ENCODE measurements at regions not wholly inside any gene's neighbourhood (a gene's known extent, or its start where the extent isn't known, plus 50 kb on each side); places are given as distances from the start of the nearest gene placed in this dataset.

- H3K9ac ChIP-seq, result no peak overlapping the region
- H3K4me3 ChIP-seq, result no peak overlapping the region
- H3K79me2 ChIP-seq (ENCODE audit: low read depth), result no peaks in the 10 kb centered on the region
- Mint-ChIP-seq H3K9me3 (peaks cover 9% of the 10 kb centered on the region), H3K36me3 (no peaks in the 10 kb centered on the region), H3K4me1 (no peaks in the 10 kb centered on the region), H3K4me3 (no peak overlapping the region), H3K27me3 (ENCODE audit: insufficient read depth, low read depth) (peaks cover 4% of the 10 kb centered on the region), H3K27ac (no peak overlapping the region)
- no peaks in the 10 kb centered on the region for H3K27me3 ChIP-seq
- no peak for DNase-seq (ENCODE audit: low spot score)
- H3K4me1 ChIP-seq, result no peaks in the 10 kb centered on the region
- H3F3A ChIP-seq (ENCODE audit: low read depth), result no peaks in the 10 kb centered on the region
- H3K9me3 ChIP-seq (ENCODE audit: low read depth), result peaks cover 9% of the 10 kb centered on the region
- H3K4me2 ChIP-seq, result no peak overlapping the region
- no peak overlapping the region for H2AFZ ChIP-seq (replicated peaks)
- H3K36me3 ChIP-seq, result no peaks in the 10 kb centered on the region
- TF ChIP-seq EZH2 (IDR thresholded peaks at IDR 0.05) (no peak), CTCF (IDR thresholded peaks at IDR 0.05) (no peak)
- H3K27ac ChIP-seq, result no peak overlapping the region
- no peaks in the 10 kb centered on the region for H4K20me1 ChIP-seq (ENCODE audit: low read depth)
These were observed 146.8 kb upstream of the IL1RAPL2 start for GRCh38 chrX:104419211-104419610.

- no peaks in the 10 kb centered on the region for H3K36me3 Mint-ChIP-seq
- DNase-seq (ENCODE audit: low spot score), result no peak
- Histone ChIP-seq H3K79me2 (ENCODE audit: low read depth) (no peaks in the 10 kb centered on the region), H3K27me3 (no peaks in the 10 kb centered on the region), H3K9me3 (ENCODE audit: low read depth) (peaks cover 9% of the 10 kb centered on the region), H3K4me1 (no peaks in the 10 kb centered on the region), H3K36me3 (no peaks in the 10 kb centered on the region), H2AFZ (replicated peaks) (no peak overlapping the region), H3K4me3 (no peak overlapping the region), H3F3A (ENCODE audit: low read depth) (no peaks in the 10 kb centered on the region), H3K9ac (no peak overlapping the region), H3K27ac (no peak overlapping the region), H3K4me2 (no peak overlapping the region), H4K20me1 (ENCODE audit: low read depth) (no peaks in the 10 kb centered on the region)
- no peak overlapping the region for H3K4me3 Mint-ChIP-seq
- no peak overlapping the region for H3K27ac Mint-ChIP-seq
- H3K4me1 Mint-ChIP-seq, result no peaks in the 10 kb centered on the region
- TF ChIP-seq EZH2phosphoT487 (IDR thresholded peaks at IDR 0.05), result no peak
- peaks cover 2% of the 10 kb centered on the region for H3K27me3 Mint-ChIP-seq (ENCODE audit: insufficient read depth, low read depth)
- peaks cover 11% of the 10 kb centered on the region for H3K9me3 Mint-ChIP-seq
These were observed 154.2 kb upstream of the IL1RAPL2 start for GRCh38 chrX:104411800-104412199.

- Histone ChIP-seq H3K79me2 (ENCODE audit: low read depth) (no peaks in the 10 kb centered on the region), H3K4me1 (no peaks in the 10 kb centered on the region), H3K4me3 (no peak overlapping the region), H3K9ac (no peak overlapping the region), H3K27me3 (no peaks in the 10 kb centered on the region), H3K9me3 (ENCODE audit: low read depth) (no peaks in the 10 kb centered on the region), H3K27ac (no peak overlapping the region), H2AFZ (replicated peaks) (no peak overlapping the region), H3F3A (ENCODE audit: low read depth) (no peaks in the 10 kb centered on the region), H4K20me1 (ENCODE audit: low read depth) (no peaks in the 10 kb centered on the region), H3K4me2 (no peak overlapping the region), H3K36me3 (no peaks in the 10 kb centered on the region)
- peaks cover 3% of the 10 kb centered on the region for H3K4me1 Mint-ChIP-seq
- H3K36me3 Mint-ChIP-seq, result no peaks in the 10 kb centered on the region
- no peak overlapping the region for H3K27ac Mint-ChIP-seq
- peaks cover 4% of the 10 kb centered on the region for H3K27me3 Mint-ChIP-seq (ENCODE audit: insufficient read depth, low read depth)
- H3K4me3 Mint-ChIP-seq, result no peak overlapping the region
- TF ChIP-seq EZH2phosphoT487 (IDR thresholded peaks at IDR 0.05) (no peak), EZH2 (IDR thresholded peaks at IDR 0.05) (no peak), CTCF (IDR thresholded peaks at IDR 0.05) (no peak)
- no peak for DNase-seq (ENCODE audit: low spot score)
- H3K9me3 Mint-ChIP-seq, result no peaks in the 10 kb centered on the region
These were observed 145.7 kb upstream of the ESX1 start for GRCh38 chrX:104400387-104400786.

GRCh38 chrX:104392350-104392749 is 137.6 kb upstream of the ESX1 start:
- no peak overlapping the region for H3K27ac ChIP-seq
- no peaks in the 10 kb centered on the region for H3K4me1 Mint-ChIP-seq
- H3K36me3 ChIP-seq, result no peaks in the 10 kb centered on the region
- H2AFZ ChIP-seq (replicated peaks), result no peak overlapping the region
- no peak for TF ChIP-seq EZH2 (IDR thresholded peaks at IDR 0.05)
- TF ChIP-seq EZH2phosphoT487 (IDR thresholded peaks at IDR 0.05), result no peak
- no peak for TF ChIP-seq CTCF (IDR thresholded peaks at IDR 0.05)
- H3K9ac ChIP-seq, result no peak overlapping the region
- H3K9me3 ChIP-seq (ENCODE audit: low read depth), result no peaks in the 10 kb centered on the region
- H3K4me3 Mint-ChIP-seq, result no peak overlapping the region
- no peaks in the 10 kb centered on the region for H3K79me2 ChIP-seq (ENCODE audit: low read depth)
- H3K4me1 ChIP-seq, result no peaks in the 10 kb centered on the region
- no peak overlapping the region for H3K4me3 ChIP-seq
- no peaks in the 10 kb centered on the region for H3F3A ChIP-seq (ENCODE audit: low read depth)
- H3K36me3 Mint-ChIP-seq, result no peaks in the 10 kb centered on the region
- no peak overlapping the region for H3K4me2 ChIP-seq
- DNase-seq (ENCODE audit: low spot score), result no peak
- H3K27me3 Mint-ChIP-seq (ENCODE audit: insufficient read depth, low read depth), result peaks cover 3% of the 10 kb centered on the region
- no peaks in the 10 kb centered on the region for H3K27me3 ChIP-seq
- no peaks in the 10 kb centered on the region for H4K20me1 ChIP-seq (ENCODE audit: low read depth)
- no peaks in the 10 kb centered on the region for H3K9me3 Mint-ChIP-seq
- H3K27ac Mint-ChIP-seq, result no peak overlapping the region
